Osteoblast (primary cell): ENCODE measurements at regions not wholly inside any gene's neighbourhood (a gene's known extent, or its start where the extent isn't known, plus 50 kb on each side); places are given as distances from the start of the nearest gene placed in this dataset.

Source experiments
- DNase-seq: peaks from one replicate; pipeline ENCODE4 v3.0.0; 2011; ENCODE audit warnings: low spot score, mixed read lengths; ENCODE audit not compliant: insufficient read length; ENCODE audit errors: missing footprints
- H2AFZ ChIP-seq: 2 replicates; pipeline ENCODE4 v1.6.0; 2011; ENCODE audit warnings: mild to moderate bottlenecking, low read length
- H3K27ac ChIP-seq: 2 replicates; pipeline ENCODE4 v1.5.1; 2011; ENCODE audit warnings: mild to moderate bottlenecking, low read depth, low read length, moderate library complexity
- H3K27me3 ChIP-seq: 2 replicates; pipeline ENCODE4 v1.6.0; 2012; ENCODE audit warnings: mild to moderate bottlenecking, control low read depth, inconsistent platforms, low read length, moderate library complexity; ENCODE audit not compliant: insufficient read depth
- H3K36me3 ChIP-seq: 2 replicates; pipeline ENCODE4 v1.5.1; 2011; ENCODE audit warnings: mild to moderate bottlenecking, low read length, control low read depth, moderate library complexity; ENCODE audit not compliant: insufficient read depth
- H3K4me1 ChIP-seq: 2 replicates; pipeline ENCODE4 v1.5.1; 2011; ENCODE audit warnings: mild to moderate bottlenecking, low read length, control low read depth, moderate library complexity; ENCODE audit not compliant: insufficient read depth
- H3K4me2 ChIP-seq: 2 replicates; pipeline ENCODE4 v1.6.0; 2011; ENCODE audit warnings: mild to moderate bottlenecking, low read length; ENCODE audit not compliant: insufficient read depth
- H3K4me3 ChIP-seq: fragments of 200-600 bp; sonication (generic); 3 replicates; pipeline ENCODE4 v1.5.1; 2012; ENCODE audit warnings: mild to moderate bottlenecking, low read length, inconsistent platforms; ENCODE audit not compliant: insufficient read depth
- H3K79me2 ChIP-seq: 2 replicates; pipeline ENCODE4 v1.6.0; 2012; ENCODE audit warnings: mild to moderate bottlenecking, low read length, control low read depth, inconsistent platforms; ENCODE audit not compliant: insufficient read depth
- H3K9me3 ChIP-seq: 2 replicates; pipeline ENCODE4 v1.5.1; 2011; ENCODE audit warnings: low read depth, low read length, control low read depth
- H4K20me1 ChIP-seq: 2 replicates; pipeline ENCODE4 v1.6.0; 2012; ENCODE audit warnings: mild to moderate bottlenecking, low read length, control low read depth; ENCODE audit not compliant: insufficient read depth
- TF ChIP-seq, protein P1 (sequence below): IDR thresholded peaks from 2 replicates; pipeline ENCODE4 v1.5.1; 2011; ENCODE audit warnings: mild to moderate bottlenecking, low read depth, low read length, moderate library complexity; ENCODE audit errors: extremely low read depth

DNA sequence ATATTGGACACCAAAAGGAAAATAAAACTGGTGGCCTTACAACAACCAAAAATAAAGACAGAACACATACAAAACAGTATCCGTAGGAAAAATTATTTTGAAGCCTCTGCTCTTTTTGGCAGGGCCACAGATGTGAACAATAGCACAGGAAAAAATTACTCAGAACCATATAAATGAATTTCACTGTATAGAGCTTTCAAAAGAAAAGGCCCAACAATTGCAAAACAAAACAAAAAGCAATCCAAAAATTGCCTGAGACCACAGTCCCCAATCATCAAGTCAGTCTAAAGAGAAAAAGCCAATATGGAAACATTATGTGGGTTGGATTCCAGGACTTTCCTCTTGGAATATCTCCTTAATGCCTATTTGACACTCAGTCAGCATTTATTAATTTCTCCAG is 243.8 kb downstream of the CEMIP2 start:
- H3K27ac ChIP-seq: no peak overlapping the region
- TF ChIP-seq, protein P1, sequence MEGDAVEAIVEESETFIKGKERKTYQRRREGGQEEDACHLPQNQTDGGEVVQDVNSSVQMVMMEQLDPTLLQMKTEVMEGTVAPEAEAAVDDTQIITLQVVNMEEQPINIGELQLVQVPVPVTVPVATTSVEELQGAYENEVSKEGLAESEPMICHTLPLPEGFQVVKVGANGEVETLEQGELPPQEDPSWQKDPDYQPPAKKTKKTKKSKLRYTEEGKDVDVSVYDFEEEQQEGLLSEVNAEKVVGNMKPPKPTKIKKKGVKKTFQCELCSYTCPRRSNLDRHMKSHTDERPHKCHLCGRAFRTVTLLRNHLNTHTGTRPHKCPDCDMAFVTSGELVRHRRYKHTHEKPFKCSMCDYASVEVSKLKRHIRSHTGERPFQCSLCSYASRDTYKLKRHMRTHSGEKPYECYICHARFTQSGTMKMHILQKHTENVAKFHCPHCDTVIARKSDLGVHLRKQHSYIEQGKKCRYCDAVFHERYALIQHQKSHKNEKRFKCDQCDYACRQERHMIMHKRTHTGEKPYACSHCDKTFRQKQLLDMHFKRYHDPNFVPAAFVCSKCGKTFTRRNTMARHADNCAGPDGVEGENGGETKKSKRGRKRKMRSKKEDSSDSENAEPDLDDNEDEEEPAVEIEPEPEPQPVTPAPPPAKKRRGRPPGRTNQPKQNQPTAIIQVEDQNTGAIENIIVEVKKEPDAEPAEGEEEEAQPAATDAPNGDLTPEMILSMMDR: no peak
- H3K4me1 ChIP-seq: no peaks in the 10 kb centered on the region
- no peaks in the 10 kb centered on the region for H4K20me1 ChIP-seq
- H3K27me3 ChIP-seq: no peaks in the 10 kb centered on the region
- no peaks in the 10 kb centered on the region for H3K79me2 ChIP-seq
- no peak for DNase-seq
- H3K36me3 ChIP-seq: no peaks in the 10 kb centered on the region
- H3K4me3 ChIP-seq: no peak overlapping the region
- H3K4me2 ChIP-seq: no peak overlapping the region
- H3K9me3 ChIP-seq: no peaks in the 10 kb centered on the region
- H2AFZ ChIP-seq: no peak overlapping the region

DNA sequence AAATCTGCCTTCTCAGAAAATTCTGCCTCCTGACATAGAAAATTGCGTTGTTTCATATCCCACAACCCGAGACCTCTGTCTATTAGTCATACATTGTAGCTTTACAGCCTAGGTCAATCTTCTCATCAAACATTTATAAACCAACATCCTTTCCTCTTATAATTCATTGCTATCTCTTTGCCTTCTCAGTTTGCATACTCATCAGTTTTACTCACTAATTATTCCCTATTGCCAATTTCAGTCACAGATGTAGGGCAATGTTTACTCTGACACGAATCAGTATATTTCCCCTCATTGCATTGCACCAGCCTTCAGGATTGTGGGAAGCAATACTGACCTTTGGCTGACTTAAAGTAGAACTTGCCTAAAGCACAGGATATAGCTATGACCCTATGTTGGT is 247.2 kb downstream of the CEMIP2 start:
- Histone ChIP-seq H3K4me1 (no peaks in the 10 kb centered on the region), H4K20me1 (no peaks in the 10 kb centered on the region), H3K4me2 (no peak overlapping the region), H3K79me2 (no peaks in the 10 kb centered on the region), H3K36me3 (no peaks in the 10 kb centered on the region), H3K9me3 (no peaks in the 10 kb centered on the region), H3K4me3 (no peak overlapping the region), H3K27me3 (no peaks in the 10 kb centered on the region), H3K27ac (no peak overlapping the region), H2AFZ (no peak overlapping the region)
- DNase-seq: no peak
- TF ChIP-seq, protein P1: no peak

DNA sequence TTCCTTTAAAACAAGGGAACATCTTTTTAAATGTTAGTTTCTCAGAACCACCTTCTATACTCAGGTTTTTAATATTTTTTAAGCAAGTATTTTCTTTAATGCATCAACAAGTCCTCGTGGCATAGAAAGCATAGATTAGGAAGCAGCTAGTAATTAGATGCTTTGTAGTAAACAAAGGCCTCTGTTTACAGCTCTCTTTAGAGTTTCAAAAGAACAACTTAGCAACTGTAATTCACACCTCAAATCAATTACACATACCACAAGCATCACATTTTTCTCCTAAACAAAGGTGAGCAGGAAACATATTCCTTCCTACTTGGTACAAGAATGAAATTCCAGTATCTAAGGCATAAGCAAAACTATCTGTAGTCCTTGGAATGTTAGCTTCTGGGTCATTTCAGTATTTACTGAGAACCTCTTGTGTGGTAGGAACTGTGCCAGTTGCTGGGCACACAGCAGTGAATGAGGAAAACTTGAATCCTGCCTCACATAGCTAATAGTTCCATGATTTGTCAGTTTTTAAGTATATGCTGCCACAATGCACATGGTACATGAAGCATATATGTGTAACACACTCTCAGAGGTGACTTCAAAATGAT is 249.1 kb downstream of the CEMIP2 start:
- DNase-seq: no peak

DNA sequence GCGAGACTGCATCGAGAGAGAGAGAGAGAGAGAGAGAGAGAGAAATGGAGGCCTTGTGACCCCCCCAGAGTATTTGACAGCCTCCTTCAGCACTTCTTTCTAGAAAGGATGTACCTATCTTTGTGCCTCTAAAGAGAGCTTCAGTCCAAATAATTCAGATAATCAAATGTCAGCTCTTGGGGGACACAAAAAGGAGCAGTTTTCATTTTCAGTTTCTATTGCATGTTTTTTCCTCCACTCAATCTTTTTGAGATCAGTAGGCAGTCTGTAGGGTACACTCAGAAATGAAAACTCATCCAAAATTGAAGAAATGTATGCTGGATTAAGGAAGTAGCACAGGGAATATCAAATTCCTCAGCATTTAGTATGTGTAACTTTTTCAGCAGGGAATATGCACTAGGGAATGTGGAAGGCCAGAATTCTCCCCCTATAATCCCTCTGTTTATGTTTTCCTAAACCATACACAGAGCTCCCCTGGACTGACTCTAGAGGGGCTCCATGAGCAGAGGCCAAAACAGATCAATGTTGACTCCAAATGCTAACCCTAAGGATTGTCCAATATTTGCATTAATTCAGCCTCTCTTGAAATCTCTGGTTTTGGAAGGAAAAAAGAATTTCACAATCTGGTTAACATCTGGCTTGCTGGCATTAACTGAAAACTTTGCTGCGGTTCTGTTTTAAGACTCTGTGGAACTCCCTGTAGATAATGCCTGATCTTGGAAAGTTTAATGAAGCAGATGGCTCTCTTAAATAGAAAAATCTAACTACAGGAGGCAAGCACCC is 250.1 kb downstream of the CEMIP2 start:
- DNase-seq: no peak
- H3K9me3 ChIP-seq: no peaks in the 10 kb centered on the region
- H3K4me1 ChIP-seq: no peaks in the 10 kb centered on the region
- H3K4me2 ChIP-seq: no peak overlapping the region
- TF ChIP-seq, protein P1: no peak
- H3K27ac ChIP-seq: no peak overlapping the region
- no peaks in the 10 kb centered on the region for H3K36me3 ChIP-seq
- no peaks in the 10 kb centered on the region for H3K27me3 ChIP-seq
- H2AFZ ChIP-seq: no peak overlapping the region
- no peak overlapping the region for H3K4me3 ChIP-seq
- no peaks in the 10 kb centered on the region for H4K20me1 ChIP-seq
- H3K79me2 ChIP-seq: no peaks in the 10 kb centered on the region

More for the DNA sequence above, 249.1 kb downstream of the CEMIP2 start:
- no peaks in the 10 kb centered on the region for H3K9me3 ChIP-seq
- H3K27ac ChIP-seq: no peak overlapping the region
- H3K4me3 ChIP-seq: no peak overlapping the region
- no peaks in the 10 kb centered on the region for H3K79me2 ChIP-seq
- H3K27me3 ChIP-seq: no peaks in the 10 kb centered on the region
- no peaks in the 10 kb centered on the region for H3K4me1 ChIP-seq
- no peak overlapping the region for H2AFZ ChIP-seq
- H3K4me2 ChIP-seq: no peak overlapping the region
- H4K20me1 ChIP-seq: no peaks in the 10 kb centered on the region
- H3K36me3 ChIP-seq: no peaks in the 10 kb centered on the region
- TF ChIP-seq, protein P1: no peak
